ENCODE measurements at regions not wholly inside any gene's neighbourhood (a gene's known extent, or its start where the extent isn't known, plus 50 kb on each side); places are given as distances from the start of the nearest gene placed in this dataset.

DNA sequence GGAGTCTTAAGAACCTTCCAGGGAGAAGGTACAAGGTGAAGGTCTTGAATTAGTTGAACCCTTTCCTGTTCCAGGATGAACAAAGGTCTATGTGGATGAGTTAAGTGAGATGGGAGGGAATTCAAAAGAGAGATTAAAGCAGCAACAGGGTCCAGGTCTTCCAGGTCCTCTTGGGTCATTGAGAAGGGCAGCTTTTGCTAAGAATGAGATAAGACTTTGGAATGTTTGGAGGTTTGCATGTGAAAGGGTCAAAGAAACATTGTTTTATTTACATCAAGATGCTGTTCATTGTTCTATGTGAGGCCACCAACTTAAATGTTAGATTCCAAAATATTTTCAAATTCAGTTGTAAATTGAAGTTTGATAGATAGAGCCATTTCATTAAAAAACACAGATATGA, 463.9 kb downstream of the ANXA1 start:
- ChIA-PET POLR2A (no interaction called here), CTCF (no interaction called here)
- H3K4me3 Mint-ChIP-seq = no peak overlapping the region
- H3K9me3 Mint-ChIP-seq (ENCODE audit: low read depth) = peaks cover 5% of the 10 kb centered on the region
- H3K4me1 Mint-ChIP-seq = no peaks in the 10 kb centered on the region
- no peak overlapping the region for H3K27ac Mint-ChIP-seq
- H3K27me3 Mint-ChIP-seq = no peaks in the 10 kb centered on the region
- no peaks in the 10 kb centered on the region for H3K36me3 Mint-ChIP-seq (ENCODE audit: low read depth)
- ATAC-seq = no peak
- intact Hi-C loops (cut with DNase I, micrococcal nuclease) = no loop called here
- no peak for DNase-seq

DNA sequence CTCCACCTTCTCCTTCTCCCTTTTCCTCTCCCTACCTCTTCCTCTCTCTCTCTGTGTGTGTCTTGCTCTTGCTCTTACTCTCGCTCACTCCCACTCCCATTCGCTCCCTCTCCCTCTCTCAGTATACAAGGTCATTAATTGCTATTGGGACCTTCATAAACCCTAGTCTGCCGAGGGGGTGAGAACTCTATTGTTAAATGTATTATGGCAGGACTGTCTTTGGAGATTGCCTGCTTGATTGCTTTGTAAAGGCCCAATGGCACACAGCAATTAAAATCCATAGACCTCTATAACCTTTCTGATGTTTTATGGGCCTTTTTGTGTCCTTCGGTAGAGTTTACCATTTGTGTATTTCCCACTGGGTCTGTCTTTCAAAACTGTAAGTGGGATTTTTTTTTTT, 465.9 kb downstream of the ANXA1 start:
- Mint-ChIP-seq H3K4me1 (no peaks in the 10 kb centered on the region), H3K36me3 (ENCODE audit: low read depth) (no peaks in the 10 kb centered on the region), H3K27me3 (no peaks in the 10 kb centered on the region), H3K27ac (no peak overlapping the region), H3K4me3 (no peak overlapping the region), H3K9me3 (ENCODE audit: low read depth) (peaks cover 2% of the 10 kb centered on the region)
- intact Hi-C loops (cut with DNase I, micrococcal nuclease) = no loop called here
- ChIA-PET POLR2A (no interaction called here), CTCF (no interaction called here)
- ATAC-seq (no peak), DNase-seq (no peak)

DNA sequence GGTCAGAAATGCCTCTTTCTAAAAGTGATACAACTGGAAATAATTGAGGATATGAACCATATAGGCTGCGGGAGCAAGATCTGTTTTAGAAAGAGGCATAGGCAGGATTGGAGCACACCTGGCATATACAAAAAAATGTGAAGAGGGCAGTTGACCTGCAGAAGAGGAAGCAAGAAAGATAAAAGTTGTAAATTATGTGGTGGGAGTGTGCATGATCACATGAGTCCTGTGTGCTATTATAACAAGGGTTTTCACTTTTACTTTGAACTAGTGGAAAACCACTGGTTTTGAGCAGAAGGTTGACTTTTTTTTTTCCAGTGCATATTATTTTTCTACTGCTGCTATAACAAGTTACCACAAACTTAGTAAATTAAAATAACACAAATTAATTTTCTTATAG, 489.3 kb downstream of the ANXA1 start:
- intact Hi-C loops (cut with DNase I, micrococcal nuclease) = no loop called here
- H3K36me3 Mint-ChIP-seq (ENCODE audit: low read depth) = no peaks in the 10 kb centered on the region
- DNase-seq (no peak), ATAC-seq (no peak)
- ChIA-PET POLR2A (no interaction called here), CTCF (no interaction called here)
- no peak overlapping the region for H3K4me3 Mint-ChIP-seq
- H3K4me1 Mint-ChIP-seq = no peaks in the 10 kb centered on the region
- no peak overlapping the region for H3K27ac Mint-ChIP-seq
- no peaks in the 10 kb centered on the region for H3K27me3 Mint-ChIP-seq
- peaks cover 2% of the 10 kb centered on the region for H3K9me3 Mint-ChIP-seq (ENCODE audit: low read depth)

DNA sequence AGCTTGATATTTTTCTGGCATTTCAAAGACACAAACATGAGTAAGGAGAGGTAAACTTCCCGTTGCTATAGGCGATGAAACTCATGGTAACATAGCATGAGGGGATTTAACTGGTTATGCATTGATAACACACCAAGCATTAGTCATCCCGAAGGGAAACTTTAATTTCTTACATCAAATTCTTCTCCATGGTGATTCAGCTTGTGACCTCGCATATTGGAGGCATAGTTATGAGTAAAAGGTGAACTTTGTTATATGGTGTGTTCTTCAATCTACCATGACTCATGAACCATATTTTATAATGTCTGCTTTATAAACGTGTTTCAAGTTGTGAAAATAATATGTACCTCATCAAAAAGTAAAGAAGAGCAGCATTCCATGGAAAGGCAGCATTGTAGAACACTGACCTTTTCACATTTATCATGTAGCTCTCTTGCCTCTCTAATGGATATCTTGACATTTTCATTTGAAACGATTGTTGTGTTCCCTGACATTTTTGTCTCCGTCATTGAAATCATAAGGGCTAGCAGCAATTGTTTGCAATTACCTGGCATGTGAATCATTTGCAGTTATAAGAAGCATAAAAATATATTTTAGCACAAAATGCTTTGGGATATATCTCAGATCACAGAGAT, 491.8 kb downstream of the ANXA1 start:
- Mint-ChIP-seq H3K27ac (no peak overlapping the region), H3K27me3 (no peaks in the 10 kb centered on the region), H3K4me3 (no peak overlapping the region), H3K9me3 (ENCODE audit: low read depth) (peaks cover 3% of the 10 kb centered on the region), H3K36me3 (ENCODE audit: low read depth) (no peaks in the 10 kb centered on the region), H3K4me1 (no peaks in the 10 kb centered on the region)
- intact Hi-C loops (cut with DNase I, micrococcal nuclease) = no loop called here
- DNase-seq = no peak
- peak; percentile 44 for ATAC-seq
- CTCF ChIA-PET = interaction anchor here (0.7 kb wide), 1 partner anchor 338 kb away, joined by 3 read pairs; no protein-coding TSS in a partner anchor
- POLR2A ChIA-PET = no interaction called here

DNA sequence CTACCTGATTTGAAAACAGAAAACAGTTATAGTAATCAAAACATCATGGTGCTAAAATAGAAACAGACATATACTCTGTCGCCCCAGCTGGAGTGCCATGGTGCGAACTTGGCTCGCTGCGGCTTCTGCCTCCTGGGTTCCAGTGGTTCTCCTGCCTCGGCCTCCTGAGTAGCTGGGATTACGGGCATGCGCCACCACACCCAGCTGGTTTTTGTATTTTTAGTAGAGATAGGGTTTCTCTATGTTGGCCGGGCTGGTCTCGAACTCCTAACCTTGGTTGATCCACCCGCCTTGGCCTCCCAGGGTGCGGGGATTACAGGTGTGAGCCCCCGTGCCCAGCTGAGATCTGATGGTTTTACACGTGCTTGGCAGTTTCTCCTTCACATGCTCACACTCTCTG, 495.9 kb downstream of the ANXA1 start:
- Mint-ChIP-seq H3K27ac (no peak overlapping the region), H3K27me3 (no peaks in the 10 kb centered on the region), H3K36me3 (ENCODE audit: low read depth) (no peaks in the 10 kb centered on the region), H3K9me3 (ENCODE audit: low read depth) (peaks cover 4% of the 10 kb centered on the region), H3K4me3 (no peak overlapping the region), H3K4me1 (no peaks in the 10 kb centered on the region)
- intact Hi-C loops (cut with DNase I, micrococcal nuclease) = no loop called here
- POLR2A ChIA-PET = no interaction called here
- ATAC-seq = no peak
- CTCF ChIA-PET = no interaction called here
- no peak for DNase-seq

DNA sequence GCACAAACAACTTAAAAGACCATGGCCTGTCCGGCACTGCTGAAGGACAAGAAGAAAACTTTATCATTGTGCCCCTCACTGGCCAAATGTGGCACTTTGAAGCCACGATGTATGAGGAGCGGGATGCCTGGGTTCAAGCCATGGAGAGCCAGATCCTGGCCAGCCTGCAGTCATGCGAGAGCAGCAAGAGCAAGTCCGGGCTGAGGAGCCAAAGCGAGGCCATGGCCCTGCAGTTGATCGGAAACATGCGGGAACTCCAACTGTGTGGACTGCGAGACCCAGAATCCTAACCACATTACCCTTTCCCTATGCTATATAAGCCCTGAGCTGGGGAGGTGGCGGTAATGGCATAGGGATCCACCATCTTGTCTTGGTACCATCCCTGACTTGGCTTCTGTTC, 497.9 kb downstream of the ANXA1 start:
- Mint-ChIP-seq H3K4me1 (no peaks in the 10 kb centered on the region), H3K36me3 (ENCODE audit: low read depth) (no peaks in the 10 kb centered on the region), H3K27ac (no peak overlapping the region), H3K9me3 (ENCODE audit: low read depth) (peaks cover 4% of the 10 kb centered on the region), H3K4me3 (no peak overlapping the region), H3K27me3 (no peaks in the 10 kb centered on the region)
- no peak for ATAC-seq
- CTCF ChIA-PET = interaction anchor here (0.7 kb wide), 1 partner anchor 652 kb away, joined by 4 read pairs; no protein-coding TSS in a partner anchor
- no peak for DNase-seq
- intact Hi-C loops (cut with DNase I, micrococcal nuclease) = no loop called here
- POLR2A ChIA-PET = no interaction called here

DNA sequence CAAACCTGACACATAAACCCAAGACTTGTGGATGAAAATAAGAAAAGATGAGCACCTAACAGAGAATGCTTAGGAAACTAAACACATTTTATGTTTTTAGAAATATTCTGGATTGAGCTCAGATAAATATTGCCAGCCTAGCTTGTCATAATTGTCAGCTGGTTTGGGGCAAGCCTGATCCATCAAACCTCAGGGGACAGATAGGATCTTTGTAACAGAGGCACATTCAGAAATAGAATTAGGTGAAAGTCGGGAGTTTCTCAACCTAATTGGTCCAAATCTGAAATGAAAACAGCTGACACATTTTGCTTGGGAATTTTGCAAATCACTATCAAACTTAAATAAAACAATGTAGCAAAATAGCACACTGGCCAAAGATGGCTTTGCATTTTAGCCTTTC, 503.7 kb downstream of the ANXA1 start:
- POLR2A ChIA-PET = no interaction called here
- no peak overlapping the region for H3K27ac Mint-ChIP-seq
- intact Hi-C loops (cut with DNase I, micrococcal nuclease) = no loop called here
- no peaks in the 10 kb centered on the region for H3K27me3 Mint-ChIP-seq
- ATAC-seq (no peak), DNase-seq (no peak)
- peaks cover 2% of the 10 kb centered on the region for H3K9me3 Mint-ChIP-seq (ENCODE audit: low read depth)
- no peaks in the 10 kb centered on the region for H3K4me1 Mint-ChIP-seq
- CTCF ChIA-PET = no interaction called here
- H3K4me3 Mint-ChIP-seq = no peak overlapping the region
- no peaks in the 10 kb centered on the region for H3K36me3 Mint-ChIP-seq (ENCODE audit: low read depth)

DNA sequence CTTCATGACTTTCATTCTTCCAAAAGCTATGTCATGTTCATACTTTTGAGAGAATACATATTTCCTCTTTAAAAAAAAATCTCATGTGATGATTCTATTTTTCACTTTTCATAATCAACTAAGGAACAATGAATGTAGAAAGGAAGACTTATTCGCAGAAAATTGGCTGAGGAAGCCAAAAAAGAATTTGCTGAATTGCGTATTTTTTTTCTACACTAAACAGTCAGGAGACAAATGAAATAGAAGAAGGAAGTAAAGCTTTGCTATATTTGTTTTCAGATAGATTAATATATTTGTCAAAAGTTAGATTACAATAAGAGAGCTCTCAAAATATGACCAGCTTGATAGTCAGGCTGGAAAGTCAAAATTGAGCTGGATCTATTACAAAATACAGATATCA, 504.2 kb downstream of the ANXA1 start:
- ChIA-PET CTCF (interaction anchor here (0.7 kb wide), 1 partner anchor 120 kb away, joined by 3 read pairs; no protein-coding TSS in a partner anchor), POLR2A (no interaction called here)
- H3K36me3 Mint-ChIP-seq (ENCODE audit: low read depth) = no peaks in the 10 kb centered on the region
- intact Hi-C loops (cut with DNase I, micrococcal nuclease) = no loop called here
- no peak for ATAC-seq
- no peak overlapping the region for H3K27ac Mint-ChIP-seq
- no peaks in the 10 kb centered on the region for H3K27me3 Mint-ChIP-seq
- DNase-seq = no peak
- H3K9me3 Mint-ChIP-seq (ENCODE audit: low read depth) = peaks cover 2% of the 10 kb centered on the region
- H3K4me3 Mint-ChIP-seq = no peak overlapping the region
- H3K4me1 Mint-ChIP-seq = no peaks in the 10 kb centered on the region

DNA sequence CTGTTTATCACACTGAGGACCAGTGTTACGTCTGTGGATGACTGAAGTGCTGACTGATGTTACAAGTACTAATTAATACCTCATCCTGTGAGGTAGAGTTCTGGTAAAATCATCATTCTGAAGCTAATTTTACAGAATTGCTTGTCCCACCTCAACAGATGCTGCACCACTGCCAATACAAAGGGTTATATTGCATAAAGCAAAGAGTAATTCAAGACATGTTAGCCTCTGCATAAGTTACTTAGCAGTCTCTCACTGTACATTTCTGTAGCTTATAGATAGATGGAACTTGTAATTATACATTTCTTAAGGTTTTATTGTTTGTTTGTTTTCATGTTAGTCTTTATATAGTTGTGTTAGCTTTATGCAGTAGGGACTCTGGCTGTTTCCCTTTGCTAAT, 513.6 kb downstream of the ANXA1 start:
- no peaks in the 10 kb centered on the region for H3K36me3 Mint-ChIP-seq (ENCODE audit: low read depth)
- H3K4me1 Mint-ChIP-seq = no peaks in the 10 kb centered on the region
- POLR2A ChIA-PET = no interaction called here
- H3K9me3 Mint-ChIP-seq (ENCODE audit: low read depth) = no peaks in the 10 kb centered on the region
- intact Hi-C loops (cut with DNase I, micrococcal nuclease) = no loop called here
- CTCF ChIA-PET = no interaction called here
- DNase-seq = no peak
- H3K4me3 Mint-ChIP-seq = no peak overlapping the region
- no peak overlapping the region for H3K27ac Mint-ChIP-seq
- no peaks in the 10 kb centered on the region for H3K27me3 Mint-ChIP-seq
- ATAC-seq = no peak

DNA sequence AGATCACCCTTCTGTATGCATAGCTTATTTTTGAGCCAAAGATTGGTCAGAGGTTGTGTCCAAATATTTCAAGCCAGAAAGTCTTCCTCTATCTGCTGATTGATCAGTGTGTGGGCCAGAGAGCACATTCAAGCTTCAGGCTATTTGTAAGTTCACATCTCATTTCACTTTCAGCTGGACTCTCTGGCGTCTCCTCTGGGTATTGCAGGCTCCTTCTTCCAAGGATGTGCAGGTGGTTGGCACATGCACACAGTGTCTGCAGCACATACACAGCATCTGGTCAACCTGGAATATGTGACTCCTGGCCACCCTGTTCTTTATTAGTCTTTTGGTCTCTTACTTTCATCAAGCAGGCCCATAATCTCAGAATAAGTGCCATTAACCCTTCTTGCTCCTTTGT, 516.1 kb downstream of the ANXA1 start:
- intact Hi-C loops (cut with DNase I, micrococcal nuclease) = no loop called here
- no peaks in the 10 kb centered on the region for H3K9me3 Mint-ChIP-seq (ENCODE audit: low read depth)
- no peak overlapping the region for H3K27ac Mint-ChIP-seq
- ChIA-PET CTCF (no interaction called here), POLR2A (no interaction called here)
- ATAC-seq = no peak
- no peaks in the 10 kb centered on the region for H3K4me1 Mint-ChIP-seq
- no peaks in the 10 kb centered on the region for H3K36me3 Mint-ChIP-seq (ENCODE audit: low read depth)
- no peak for DNase-seq
- H3K4me3 Mint-ChIP-seq = no peak overlapping the region
- no peaks in the 10 kb centered on the region for H3K27me3 Mint-ChIP-seq

DNA sequence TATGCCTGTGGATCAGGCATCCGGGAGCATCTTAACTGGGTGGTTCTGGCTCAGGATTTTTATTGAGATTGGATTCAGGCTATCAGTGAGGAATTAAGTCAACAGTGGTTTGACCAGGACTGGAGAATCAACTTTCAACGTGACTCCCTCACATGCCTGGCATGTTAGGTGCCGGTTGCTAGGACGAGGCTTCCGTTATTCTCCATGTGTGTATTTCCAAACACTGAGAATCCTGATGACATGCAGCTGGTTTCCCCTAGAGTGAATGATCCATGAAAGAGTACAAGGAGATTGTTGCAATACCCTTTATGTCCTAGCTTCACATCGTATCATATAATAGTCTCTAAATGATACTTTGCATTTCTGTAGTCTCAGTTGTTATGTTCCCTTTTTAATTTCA, 529.2 kb downstream of the ANXA1 start:
- no peaks in the 10 kb centered on the region for H3K27me3 Mint-ChIP-seq
- POLR2A ChIA-PET = no interaction called here
- no peak for DNase-seq
- no peak overlapping the region for H3K27ac Mint-ChIP-seq
- peaks cover 1% of the 10 kb centered on the region for H3K9me3 Mint-ChIP-seq (ENCODE audit: low read depth)
- CTCF ChIA-PET = interaction anchor here (0.6 kb wide), 2 partner anchors 71 to 1803 kb away, joined by 3 read pairs; no protein-coding TSS in a partner anchor
- no peak for ATAC-seq
- no peak overlapping the region for H3K4me3 Mint-ChIP-seq
- no peaks in the 10 kb centered on the region for H3K4me1 Mint-ChIP-seq
- H3K36me3 Mint-ChIP-seq (ENCODE audit: low read depth) = no peaks in the 10 kb centered on the region
- intact Hi-C loops (cut with DNase I, micrococcal nuclease) = loop anchor here in 1 of 2 experiments (5.0 to 10.0 kb wide), 3 partner anchors 891 to 1061 kb away; no protein-coding TSS in a partner anchor

DNA sequence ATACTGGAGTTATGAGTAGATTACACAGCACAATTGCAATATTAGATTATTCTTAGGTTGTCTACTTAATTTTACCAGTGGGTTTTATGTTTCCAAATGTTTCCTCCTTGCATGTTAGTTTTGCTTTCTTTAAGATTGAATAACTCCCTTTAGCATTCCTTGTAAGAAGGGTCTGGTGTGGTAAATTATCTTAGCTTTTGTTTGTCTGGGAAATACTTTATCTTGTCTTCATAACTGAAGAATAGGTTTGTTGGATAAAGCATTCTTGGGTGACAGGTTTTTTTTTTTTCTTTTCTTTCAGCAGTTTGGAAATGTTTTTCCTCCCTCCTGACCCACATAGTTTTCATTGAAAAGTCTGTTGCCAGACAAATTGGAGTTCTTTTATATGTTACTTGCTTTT, 531.1 kb downstream of the ANXA1 start:
- DNase-seq = no peak
- ChIA-PET CTCF (interaction anchor here (0.6 kb wide), 1 partner anchor 12 kb away, joined by 3 read pairs; no protein-coding TSS in a partner anchor), POLR2A (no interaction called here)
- Mint-ChIP-seq H3K27ac (no peak overlapping the region), H3K36me3 (ENCODE audit: low read depth) (no peaks in the 10 kb centered on the region), H3K9me3 (ENCODE audit: low read depth) (peaks cover 1% of the 10 kb centered on the region), H3K27me3 (no peaks in the 10 kb centered on the region), H3K4me1 (no peaks in the 10 kb centered on the region), H3K4me3 (no peak overlapping the region)
- intact Hi-C loops (cut with DNase I, micrococcal nuclease) = loop anchor here in 1 of 2 experiments (2.0 to 10.0 kb wide), 4 partner anchors 696 to 1060 kb away; no protein-coding TSS in a partner anchor
- no peak for ATAC-seq

Measured in activated CD4-positive, alpha-beta T cell treated with anti-CD3 and anti-CD28 coated beads for 36 hours (primary cell).